ENCODE measurements at regions not wholly inside any gene's neighbourhood (a gene's known extent, or its start where the extent isn't known, plus 50 kb on each side); places are given as distances from the start of the nearest gene placed in this dataset.
"Not testable (repeated sequence)": the region's sequence is repeated elsewhere in the genome, so short reads cannot be mapped to it uniquely, and the experiment has no call there.

DNA sequence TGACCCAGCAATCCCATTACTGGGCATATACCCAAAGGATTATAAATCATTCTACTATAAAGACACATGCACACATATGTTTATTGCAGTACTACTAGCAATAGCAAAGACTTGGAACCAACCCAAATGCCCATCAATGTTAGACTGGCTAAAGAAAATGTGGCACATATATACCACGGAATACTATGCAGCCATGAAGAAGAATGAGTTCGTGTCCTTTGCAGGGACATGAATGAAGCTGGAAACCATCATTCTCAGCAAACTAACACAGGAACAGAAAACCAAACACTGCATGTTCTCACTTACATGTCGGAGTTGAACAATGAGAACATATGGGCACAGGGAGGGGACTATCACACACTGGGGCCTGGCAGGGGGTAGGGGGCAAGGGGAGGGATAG is 183.0 kb downstream of the HACE1 start:
- DNase-seq: not testable (repeated sequence)

DNA sequence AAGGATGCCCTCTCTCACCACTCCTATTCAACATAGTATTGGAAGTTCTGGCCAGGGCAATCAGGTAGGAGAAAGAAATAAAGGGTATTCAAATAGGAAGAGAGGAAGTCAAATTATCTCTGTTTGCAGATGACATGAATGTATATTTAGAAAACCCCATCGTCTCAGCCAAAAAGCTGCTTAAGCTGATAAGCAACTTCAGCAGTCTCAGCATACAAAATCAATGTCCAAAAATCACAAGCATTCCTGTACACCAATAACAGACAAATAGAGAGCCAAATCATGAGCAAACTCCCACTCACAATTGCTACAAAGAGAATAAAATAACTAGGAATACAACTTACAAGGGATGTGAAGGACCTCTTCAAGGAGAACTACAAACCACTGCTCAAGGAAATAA is 184.6 kb downstream of the HACE1 start:
- not testable (repeated sequence) for DNase-seq

DNA sequence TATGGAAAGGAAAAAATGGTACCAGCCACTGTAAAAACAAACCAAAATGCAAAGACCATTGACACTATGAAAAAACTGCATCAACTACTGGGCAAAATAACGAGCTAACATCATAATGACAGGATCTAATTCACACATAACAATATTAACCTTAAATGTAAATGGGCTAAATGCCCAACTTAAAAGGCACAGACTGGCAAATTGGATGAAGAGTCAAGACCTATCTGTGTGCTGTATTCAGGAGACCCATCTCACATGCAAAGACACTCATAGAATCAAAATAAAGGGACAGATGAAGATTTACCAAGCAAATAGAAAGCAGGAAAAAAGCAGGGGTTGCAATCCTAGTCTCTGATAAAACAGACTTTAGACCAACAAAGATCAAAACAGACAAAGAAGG is 186.6 kb downstream of the HACE1 start:
- DNase-seq: not testable (repeated sequence)

DNA sequence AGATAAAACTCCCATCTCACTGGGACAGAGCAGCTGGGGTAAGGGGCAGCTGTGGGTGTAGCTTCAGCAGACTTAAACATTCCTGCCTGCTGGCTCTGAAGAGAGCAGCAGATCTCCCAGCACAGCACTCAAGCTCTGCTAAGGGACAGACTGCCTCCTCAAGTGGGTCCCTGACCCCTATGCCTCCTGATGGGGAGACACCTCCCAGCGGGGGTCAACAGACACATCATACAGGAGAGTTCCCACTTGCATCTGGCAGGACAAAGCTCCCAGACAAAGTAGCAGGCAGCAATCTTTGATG is 188.2 kb downstream of the HACE1 start:
- not testable (repeated sequence) for DNase-seq

DNA sequence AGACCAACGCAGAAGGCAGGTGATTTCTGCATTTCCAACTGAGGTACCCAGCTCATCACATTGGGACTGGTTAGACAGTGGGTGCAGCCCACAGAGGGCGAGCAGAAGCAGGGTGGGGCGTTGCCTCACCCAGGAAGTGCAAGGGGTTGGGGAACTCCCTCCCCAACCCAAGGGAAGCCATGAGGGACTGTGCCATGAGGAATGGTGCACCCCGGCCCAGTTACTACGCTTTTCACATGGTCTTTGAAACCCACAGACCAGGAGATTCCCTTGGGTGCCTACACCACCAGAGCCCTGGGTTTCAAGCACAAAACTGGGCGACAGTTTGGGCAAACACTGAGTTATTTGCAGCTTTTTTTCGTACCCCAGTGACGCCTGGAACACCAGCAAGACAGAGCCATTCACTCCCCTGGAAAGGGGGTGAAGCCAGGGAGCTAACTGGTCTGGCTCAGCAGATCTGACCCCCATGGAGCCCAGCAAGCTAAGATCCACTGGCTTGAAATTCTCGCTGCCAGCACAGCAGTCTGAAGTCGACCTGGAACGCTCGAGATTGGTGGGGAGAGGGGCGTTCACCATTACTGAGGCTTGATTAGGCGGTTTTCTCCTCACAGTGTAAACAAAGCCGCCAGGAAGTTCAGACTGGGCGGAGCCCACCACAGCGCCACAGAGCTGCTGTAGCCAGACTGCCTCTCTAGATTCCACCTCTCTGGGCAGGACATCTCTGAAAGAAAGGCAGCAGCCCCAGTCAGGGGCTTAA is 188.7 kb downstream of the HACE1 start:
- not testable (repeated sequence) for DNase-seq

DNA sequence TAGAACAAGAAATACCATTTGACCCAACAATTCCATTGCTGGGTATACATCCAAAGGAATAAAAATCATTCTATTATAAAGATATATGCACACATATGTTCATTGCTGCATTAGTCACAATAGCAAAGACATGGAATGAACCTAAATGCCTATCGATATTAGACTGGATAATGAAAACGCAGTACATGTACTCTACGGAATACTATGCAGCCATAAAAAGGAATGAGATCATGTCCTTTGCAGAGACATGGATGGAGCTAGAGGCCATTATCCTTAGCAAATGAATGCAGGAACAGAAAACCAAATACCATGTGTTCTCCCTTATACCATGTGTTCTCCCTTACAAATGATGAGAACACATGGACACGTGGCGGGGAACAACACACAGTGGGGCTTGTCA is 190.2 kb downstream of the HACE1 start:
- no peak for DNase-seq

DNA sequence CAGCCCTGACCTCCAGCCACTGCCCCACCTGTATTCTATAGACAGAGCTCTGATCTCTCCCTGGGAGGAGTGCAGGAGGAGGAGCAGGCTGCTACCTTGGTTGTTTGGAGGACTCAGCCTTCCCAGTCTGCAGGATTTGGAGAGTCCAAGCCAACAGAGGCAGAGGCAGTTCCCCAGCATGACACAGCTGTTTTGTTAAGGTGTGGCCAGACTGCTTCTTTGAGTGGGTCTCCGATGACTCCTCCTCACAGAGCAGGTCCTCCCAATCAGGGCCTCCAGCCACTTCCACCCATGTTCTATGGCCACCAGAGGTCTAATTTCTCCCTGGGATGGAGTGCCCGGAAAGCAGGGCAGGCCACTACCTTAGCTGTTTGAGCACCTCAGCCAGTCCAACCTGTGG is 203.5 kb downstream of the HACE1 start:
- no peak for DNase-seq

DNA sequence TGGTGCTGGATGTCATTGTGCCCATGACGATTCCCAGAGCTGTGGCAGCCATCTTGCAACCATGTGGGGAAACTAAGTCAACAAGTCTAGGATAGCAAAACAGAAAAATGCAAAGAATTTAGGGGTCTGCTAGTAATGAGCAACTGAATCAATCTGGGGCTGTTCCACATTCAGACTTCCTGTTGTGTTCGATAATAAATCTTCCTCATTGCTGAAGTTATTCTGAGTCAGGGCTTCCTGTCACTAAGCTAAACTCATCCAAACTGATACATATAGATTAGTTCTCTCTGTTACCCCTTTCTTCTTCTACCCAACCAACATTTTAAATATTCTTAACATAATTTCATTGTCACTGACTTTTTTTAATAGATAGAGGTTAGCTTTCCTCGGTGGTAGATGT is 205.9 kb downstream of the HACE1 start:
- DNase-seq: no peak

DNA sequence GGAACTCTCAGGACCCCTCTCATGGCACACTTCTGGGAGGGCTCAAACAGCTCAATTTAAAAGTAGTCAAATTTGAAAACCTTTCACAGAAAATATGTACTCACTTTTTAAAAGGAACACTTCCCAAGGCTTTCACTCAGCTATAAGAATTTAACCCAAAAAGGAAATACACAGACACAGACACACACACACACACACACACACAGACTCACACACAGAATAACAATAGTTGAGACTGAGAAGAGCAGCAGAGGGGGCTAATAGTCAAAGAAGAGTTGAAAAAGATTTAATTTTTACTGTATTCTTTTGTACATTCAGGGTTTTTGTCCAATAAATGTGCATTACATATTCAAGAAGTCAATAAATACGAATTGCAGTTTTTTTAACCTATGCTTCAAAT is 211.4 kb downstream of the HACE1 start:
- no peak for DNase-seq

DNA sequence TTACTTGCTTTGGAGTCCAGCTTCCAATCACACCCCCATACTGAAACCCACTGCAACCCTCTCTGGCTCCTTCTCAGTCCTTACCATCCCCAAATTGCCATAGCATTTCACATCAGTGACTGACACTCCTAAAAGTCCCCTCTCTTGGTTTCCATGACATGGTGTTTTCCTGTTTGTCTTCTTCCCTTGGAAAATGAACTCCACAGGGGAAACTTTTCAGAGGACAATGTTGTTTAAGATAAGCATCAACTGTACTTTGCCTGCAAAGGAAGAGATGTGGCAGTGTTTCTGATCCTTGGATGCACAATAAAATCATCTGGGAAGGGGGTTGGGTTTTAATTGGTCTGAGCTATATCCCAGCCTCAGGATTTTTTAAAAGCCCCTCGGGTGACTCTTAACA is 214.9 kb downstream of the HACE1 start:
- no peak for DNase-seq

DNA sequence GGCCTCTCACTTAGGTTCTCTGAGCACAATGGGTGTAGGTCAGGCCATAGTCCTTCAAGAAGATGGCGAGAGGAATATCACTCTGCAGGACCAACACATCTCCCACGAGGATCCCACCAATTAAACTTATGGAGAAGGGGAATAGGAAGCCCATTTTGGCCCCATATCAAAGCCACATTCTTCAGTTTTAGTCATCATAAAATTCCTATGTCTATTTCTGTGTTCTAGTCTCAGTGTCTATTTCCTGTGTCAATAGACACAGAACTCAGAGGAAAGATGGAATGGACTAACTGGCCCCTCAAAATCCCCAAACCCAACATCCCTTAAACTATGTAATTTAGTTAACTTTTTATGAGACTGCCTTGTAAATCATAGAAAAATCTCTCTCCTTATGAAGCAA is 216.8 kb downstream of the HACE1 start:
- DNase-seq: no peak

DNA sequence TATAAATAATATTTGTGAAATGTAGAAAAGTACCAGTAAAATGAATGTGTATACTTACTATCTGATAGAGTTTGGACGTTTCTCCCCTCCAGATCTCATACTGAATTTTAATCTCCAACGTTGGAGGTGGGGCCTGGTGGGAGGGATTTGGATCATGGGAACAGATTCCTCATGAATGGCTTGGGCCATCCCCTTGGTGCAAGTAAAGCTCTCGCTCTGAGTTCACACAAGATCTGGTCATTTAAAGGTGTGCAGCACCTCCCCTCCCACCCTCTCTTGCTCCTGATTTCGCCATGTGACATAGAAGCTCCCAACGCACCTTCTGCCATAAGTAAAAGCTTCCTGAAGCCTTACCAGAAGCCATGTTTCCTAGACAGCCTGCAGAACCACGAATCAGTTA is 219.0 kb downstream of the HACE1 start:
- no peak for DNase-seq

DNA sequence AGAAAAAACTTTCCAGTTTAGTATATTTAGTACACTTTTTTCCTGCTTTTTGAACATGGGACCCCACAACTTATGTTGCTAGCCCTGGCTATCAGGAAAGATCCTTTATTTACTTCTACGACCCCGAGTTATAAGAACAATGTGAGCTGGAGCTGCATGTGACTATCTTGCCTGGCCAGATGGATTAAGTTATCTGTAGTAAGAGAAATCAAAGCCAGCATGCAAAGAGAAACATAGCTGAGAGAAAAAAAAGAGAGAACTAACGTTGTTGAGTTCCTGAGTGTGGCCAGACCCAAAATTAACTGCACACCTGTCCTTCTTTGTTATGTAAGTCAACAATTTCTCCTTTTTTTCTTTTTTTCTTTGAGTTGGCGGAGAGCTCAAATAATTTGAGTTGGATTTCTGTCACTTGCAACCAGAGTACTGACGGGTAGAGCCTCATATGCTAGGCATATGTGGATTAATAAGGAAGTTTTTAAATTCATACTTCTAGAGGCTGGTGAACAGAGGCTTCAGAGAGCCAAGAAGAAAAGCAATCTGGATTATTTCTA is 219.5 kb downstream of the HACE1 start:
- no peak for DNase-seq

DNA sequence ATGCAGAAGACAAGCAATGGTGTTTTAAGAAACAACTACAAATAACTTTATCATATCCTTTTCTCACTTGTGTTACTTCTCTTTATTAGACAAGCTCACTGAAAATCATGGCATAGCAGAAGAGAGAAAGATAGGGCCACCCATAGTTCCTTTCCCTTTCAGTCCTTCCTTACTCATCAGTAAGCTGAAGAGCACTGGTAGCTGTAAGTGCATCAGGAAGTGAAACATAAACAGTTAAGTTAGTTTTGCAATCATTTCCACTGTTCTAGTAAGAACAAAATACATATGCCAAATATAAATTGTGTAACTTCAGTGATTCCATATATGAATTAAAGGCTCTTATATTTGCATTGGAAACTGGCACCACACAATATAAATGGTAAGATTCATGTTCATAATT is 220.1 kb downstream of the HACE1 start:
- no peak for DNase-seq

DNA sequence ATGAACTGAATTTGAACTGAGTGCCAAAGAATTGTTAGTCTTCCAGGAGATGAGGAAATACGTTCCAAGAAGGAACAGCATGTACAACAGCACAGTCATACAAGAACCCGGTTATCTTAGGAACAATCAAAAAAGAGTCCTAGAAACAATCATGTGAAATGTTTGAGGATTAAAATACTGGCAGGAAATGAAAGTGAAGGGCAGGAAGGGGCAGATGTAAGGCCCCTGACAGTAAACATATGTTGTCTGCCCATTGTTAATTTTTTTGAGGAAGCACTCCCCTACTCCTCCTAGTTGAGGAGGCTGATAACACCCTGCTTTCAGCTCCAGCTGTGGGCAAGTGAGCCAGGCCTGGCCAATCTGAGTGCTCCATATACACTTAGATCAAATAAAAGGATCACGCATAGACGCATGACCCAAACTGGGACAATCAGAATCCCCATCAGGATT is 220.9 kb downstream of the HACE1 start:
- DNase-seq: no peak

DNA sequence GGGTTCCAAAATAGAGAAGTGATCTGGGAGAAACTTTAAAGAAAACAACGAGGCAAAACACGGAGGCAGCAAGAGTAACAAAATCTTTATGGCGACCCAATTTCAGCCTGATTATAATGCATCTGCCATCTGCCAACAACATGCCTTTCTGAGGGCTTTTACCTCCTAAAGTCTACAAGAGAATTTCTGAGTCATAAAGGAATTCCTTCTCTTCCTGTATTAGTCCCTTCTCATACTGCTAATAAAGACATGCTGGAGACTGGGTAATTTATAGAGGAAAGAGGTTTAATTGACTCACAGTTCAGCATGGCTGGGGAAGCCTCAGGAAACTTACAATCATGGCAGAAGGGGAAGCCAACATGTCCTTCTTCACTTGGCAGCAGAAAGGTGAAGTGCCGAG is 226.6 kb downstream of the HACE1 start:
- no peak for DNase-seq

DNA sequence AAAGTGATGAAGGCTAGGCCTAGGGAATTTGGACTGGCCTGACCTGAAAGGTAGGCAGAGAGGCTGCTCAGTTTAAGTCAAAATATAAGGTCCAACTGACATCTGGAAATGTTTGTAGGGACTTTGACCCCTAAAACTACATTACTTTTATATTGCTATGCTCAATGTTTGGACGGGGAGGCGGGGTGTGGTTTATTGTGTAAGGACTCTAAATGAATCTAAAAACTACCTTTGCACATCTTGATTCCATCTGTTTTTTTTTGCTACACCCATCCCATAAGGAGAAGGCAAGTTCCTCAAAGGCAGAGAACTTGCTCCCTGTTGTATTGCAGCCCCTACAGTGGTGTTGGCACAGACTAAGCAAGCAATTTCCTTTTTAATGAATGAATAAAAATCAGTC is 227.1 kb downstream of the HACE1 start:
- no peak for DNase-seq

DNA sequence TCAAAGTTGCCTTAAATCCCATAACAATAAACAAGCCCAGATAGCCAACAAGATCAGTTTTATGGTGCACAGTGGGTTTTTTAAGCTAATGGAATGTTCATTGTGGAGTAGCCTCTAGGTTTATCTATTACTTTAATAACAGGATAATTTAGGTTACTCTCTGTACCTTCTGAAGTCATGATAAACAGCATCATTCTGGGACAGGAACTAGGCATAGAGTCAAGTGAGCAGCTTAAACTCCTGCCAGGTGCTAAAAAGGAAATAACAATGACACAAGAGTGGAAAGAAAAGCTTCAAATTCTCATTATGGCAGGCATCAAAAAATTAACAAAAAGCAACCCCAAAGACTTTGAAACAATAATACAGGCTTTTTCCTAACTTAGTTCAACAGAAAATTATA is 228.8 kb downstream of the HACE1 start:
- no peak for DNase-seq

DNA sequence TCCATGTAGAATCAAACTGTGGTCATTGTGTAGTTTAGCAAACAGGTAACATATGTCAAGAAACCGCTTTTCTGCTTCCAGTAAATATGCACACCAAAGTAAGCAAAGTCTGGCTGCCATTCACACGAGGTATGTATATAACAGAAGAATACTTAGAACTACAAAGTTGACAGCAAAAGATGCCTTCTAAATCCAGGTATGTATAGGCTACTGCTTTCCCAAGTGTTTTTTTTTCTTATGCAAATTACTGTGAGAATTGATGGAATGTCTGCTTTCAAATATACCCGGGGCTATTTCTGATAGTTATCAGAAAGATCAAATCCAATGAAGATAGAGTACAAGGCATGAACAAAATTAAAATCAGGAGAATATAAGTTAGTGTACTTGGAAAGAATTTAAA is 229.2 kb downstream of the HACE1 start:
- no peak for DNase-seq

DNA sequence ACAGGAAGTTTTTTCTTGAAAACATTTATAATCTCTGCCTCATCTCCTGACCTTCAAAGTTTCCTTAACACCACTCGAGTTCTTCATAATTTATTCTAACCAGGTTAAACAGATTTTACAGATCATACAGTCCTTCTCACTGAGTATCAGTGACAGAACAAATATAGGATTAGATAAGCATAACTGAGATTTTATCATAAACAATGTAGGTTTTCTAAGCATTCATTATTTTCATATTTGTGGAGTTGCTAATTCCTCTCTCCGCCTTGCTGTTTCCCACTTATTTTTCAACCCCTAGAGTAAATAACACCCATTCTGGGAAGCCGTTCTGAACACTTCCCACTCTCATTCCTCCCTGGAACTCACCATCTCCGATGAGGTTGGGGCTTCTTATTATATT is 229.9 kb downstream of the HACE1 start:
- DNase-seq: no peak

DNA sequence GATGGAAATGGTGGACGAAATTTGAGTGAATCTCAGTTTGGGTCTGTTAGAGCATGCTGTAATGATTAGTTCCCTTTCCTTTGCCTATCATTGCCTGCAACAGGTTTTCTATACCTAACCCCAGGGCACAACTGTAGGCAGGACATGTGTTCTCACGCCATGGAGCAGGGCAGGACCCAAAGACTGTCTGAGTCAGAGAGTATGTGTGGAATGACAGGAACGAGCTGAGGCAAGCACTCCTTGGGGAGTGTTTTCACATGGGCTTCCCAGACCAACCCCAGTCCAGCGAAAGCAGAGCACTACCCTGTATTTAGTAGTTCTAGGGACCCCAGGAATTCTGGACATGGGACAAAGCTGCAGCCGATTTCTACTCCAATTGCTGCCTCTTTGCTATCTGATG is 234.2 kb downstream of the HACE1 start:
- no peak for DNase-seq

DNA sequence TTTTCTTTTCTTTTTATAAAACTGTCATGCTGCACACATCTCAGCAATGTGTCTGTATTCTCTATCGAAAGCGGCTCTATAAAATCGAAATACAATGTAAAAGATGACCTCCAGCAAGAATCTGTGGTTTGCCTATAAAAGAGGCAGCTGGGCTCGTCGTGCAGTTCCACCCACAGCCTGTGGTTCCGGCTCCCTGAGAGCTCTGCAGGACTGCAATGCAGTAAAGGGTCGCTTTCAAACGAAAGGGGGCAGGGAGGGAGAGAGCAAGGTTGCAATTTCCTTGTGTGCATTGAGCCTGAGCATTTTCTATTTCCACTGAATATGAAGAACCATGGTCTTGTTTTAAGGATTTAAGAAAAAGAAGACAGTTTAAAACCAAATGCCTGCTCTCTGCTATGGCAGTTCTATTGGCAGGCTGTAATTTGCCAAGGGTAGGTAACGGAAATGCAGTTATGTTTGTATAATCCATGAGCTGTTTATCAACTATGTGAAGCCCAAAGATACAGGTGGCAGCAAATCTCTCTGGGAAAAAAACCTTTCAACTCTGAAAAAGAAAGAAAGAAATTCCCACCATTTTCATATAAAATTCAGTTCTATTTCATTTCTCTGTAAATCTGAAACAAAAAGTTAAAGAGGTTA is 236.5 kb downstream of the HACE1 start:
- DNase-seq: no peak

DNA sequence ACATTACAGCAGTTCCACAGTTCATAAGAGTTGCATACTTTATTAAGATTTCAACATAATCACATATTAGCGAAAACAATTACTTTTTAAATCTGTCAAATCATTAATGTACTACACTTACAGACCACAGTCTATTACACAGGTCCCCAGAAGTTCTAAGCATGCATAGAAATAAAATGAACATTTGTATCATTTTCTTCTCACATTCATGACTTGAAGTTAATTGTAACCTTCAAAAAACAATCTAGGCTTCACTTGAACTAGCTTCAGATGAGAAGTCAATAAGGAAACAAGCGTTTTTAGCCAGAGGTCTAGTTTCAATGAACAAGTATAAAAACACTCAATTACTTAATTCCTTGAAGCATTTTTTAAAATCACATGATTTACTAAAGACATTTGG is 238.3 kb downstream of the HACE1 start:
- DNase-seq: no peak

DNA sequence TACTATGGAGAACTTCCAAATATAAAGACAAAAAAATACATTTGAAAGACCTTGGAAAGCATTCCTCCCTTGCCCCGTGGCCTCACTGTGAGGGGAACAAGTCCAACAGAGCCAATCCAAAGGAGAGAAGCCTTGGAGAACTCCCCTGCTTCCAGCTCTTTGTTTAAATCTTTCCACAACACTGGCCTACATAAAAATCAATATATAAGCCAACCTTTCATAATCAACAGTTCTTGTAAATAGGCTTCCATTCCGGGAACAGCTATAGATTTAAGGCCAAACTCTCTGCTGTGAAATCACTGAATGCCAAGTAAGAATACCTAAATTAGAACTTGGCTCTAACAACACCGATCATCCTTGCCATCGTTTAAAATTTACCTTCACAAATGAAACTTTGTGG is 242.1 kb downstream of the HACE1 start:
- DNase-seq: no peak

DNA sequence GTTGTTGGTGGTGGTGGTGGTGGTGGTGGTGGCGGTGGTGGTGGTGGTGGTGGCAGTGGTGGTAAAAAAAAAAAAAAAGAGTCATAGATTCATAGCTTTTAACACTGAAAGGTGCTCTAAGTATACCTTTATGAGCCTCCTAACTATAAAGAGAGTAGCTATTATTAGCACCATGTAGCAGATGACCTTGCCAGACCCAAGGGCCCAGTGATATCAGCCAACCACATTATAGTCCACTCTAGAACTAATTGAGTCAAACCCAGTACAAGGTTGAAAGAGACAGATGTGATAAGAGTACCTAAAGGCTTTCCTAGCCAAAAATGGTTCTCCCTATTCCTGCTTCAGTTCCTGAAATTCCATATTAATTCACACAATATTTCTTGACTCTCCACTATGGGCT is 245.3 kb downstream of the HACE1 start:
- no peak for DNase-seq
